ENCODE measurements at regions not wholly inside any gene's neighbourhood (a gene's known extent, or its start where the extent isn't known, plus 50 kb on each side); places are given as distances from the start of the nearest gene placed in this dataset.

- no peak for DNase-seq
Measured at GRCh38 chr2:120957905-120958304, 222.2 kb downstream of the GLI2 start.

DNA sequence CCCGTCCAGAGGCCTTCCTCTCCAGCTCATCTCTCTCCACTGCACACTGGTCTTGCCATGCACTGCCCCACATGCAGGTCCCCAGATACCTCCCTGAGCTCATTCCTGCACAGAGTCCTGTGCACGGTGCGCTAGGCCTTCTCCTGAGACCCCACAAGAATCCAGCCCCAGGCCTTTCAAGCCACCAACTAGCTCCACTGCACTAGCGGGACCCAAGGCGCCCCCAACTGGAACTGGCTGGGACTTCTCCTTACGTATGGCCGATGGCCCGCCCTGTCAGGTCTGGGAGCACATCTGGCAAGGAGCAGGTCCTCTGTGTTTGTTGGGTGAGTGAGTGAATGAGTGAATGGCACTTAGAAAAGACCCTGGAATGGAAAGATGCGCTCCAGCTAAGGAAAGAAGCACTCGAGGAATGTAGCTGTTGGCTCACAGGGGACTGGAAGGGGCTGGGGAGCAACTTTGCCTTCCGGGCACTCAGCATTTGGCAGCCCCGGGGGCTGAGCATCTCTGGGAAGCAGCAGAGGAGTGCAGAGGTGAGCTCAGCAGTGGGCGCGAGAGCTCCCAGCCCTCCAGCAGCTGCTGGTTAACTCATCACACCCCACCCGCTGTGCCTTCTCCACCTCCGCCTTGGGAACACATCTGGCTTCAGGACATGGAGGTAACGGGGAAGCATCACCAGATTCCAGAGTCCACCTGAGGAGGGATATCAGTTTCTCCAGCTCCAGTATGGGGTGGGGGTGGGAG, 223.1 kb downstream of the GLI2 start:
- DNase-seq, result no peak

DNA sequence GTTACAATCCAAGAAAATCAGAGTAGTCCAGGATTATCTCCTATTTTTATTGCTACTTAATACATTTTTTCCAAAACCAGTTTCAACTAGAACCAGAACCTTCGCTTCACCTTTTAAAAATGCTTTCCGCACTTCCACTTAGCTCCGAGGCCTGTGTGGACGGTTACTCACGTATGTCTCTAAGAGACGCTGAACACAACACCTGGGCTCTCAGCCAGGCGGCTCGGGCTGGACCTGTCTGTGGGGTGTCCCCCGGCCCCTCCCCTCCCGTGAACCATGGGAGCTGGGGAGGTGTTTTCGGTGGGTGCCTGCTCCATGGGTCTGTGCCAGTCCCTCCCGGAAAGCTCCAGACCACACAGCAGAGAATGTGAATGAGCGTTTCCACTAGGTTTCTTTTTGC, 223.8 kb downstream of the GLI2 start:
- DNase-seq, result no peak

DNA sequence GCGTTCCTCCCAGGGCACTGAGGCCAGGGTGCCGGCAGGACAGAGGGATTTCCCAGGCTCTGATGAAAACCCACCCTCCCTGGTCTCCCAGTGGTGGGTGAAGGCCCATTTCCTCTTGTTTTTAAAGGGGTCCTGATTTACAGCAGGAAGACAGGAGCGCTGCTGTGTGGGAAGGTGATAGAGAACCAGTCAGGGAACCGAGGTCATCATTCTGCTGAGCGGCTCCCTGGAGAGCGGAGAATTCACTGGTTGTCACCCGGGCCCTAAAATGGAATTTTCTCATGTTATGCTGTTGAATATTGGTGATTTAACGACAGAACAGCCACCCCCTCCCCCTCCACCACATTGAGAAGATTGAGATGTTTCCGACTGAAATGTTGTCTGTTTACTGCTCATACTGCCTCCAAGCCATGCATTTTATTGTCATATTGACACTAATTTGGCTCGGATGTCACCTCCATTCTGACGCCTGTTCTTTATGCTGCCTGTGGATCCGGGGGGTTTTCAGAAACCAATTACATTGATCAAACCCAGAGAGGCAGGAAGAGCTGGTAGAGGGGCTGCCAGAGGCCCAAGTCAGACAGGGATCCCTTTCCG, 225.2 kb downstream of the GLI2 start:
- no peak for DNase-seq

GRCh38 chr2:120961396-120961795, 225.7 kb downstream of the GLI2 start:
- DNase-seq, result no peak

DNA sequence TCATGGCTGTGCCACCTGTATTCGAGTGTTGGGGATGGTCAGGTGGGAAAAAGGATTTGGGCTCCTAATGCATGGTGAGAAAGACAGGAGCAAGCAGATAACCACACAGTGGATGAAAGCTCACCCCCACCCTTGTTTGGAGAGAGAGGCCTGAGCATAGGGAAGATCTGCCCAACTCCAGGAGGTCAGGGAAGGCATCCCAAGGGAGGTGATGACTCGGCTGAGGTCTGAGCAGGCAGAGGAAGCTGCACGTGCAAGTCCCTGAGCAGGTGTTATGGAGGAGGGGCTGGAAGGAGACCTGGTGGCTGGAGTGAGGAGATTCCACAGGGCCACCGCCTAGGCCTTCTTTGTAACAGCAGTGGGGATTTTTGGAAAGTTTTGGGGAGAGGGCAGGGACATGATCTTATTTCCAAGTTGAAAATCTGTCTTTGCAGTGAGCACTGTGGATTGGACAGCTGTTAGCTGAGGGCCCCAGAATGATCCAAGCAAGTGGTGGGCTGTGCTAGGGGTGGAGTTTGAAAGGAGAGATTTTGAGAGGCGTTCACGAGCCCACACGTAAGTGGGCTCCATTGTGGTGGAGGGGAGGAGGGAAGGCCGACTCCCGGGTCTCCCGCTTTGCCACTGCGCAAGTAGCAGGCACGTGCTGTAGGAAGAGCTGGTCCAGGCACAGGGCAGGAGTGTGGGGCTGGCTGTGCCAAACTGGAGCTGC, 228.5 kb downstream of the GLI2 start:
- DNase-seq, result no peak

- DNase-seq, result no peak
Measured at GRCh38 chr2:120964819-120965218, 229.2 kb downstream of the GLI2 start.

- DNase-seq, result no peak
Measured at GRCh38 chr2:120966510-120967254, 231.0 kb downstream of the GLI2 start.

DNA sequence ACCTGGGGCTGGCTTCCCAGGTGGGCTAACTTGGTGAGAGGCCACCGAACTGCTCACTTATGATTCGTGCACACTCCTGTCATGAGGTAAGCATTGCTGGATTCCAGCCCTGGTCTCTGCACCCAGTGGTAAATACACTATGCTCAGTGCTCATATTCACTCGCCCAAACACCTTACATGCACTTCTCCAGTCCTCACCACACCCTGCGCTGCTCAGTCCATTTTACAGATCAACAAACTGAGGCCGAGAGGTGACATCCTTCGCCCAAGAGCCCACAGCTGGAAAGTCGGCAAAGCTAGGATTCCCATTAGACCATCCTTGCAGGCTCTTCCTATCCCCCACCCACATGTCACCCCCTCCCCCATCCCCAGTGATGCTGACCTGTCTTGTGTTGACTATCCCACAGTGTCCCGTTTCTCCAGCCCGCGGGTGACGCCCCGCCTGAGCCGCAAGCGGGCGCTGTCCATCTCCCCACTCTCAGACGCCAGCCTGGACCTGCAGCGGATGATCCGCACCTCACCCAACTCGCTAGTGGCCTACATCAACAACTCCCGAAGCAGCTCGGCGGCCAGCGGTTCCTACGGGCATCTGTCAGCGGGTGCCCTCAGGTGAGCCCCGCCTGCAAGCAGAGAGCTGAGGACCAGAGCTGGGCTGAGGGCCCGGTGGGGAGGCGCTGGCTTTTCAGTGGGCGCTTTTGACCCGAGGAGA, 232.8 kb downstream of the GLI2 start:
- DNase-seq, result no peak

- DNase-seq, result no peak
Measured at GRCh38 chr2:120969613-120970355, 234.1 kb downstream of the GLI2 start.

- DNase-seq, result no peak
Measured at GRCh38 chr2:120971866-120972265, 236.2 kb downstream of the GLI2 start.

DNA sequence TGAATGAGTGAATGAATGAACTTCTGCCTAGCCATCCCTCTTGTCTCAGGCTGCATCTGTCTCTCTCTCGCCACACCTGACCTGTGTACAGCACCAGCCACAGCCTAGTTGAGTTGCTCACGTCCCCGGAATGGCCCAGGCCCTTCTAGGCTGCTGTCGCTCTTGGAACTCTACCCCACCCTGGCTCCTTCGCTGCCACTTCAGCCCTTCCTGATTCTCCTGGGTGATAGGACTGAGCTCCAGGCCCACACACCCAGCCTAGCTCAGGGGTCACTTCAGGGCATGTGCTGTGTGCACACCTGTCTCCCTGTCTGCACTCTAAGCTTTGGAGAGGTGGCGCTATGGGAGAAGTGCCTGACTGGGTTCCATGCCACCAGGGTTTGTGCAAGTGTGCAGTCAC, 236.6 kb downstream of the GLI2 start:
- no peak for DNase-seq

DNA sequence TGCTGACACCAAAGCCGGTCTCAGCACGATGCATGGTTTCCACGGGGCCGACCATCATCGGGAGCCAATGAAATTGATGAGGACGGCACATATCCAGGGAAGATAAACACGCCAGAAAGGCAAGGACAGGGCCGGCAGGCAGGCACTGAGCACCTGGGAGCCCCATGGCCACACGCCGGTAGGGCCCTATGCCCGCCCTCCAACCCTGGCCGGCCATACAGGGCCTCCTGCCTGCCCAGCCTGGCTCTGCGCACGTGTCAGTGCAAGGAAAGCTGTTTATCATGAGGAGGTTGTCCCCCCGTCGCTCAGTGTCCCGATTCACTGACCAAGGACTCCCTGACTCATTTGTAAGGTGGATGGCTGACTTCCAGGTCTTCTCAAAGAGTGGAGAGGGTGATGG, 237.5 kb downstream of the GLI2 start:
- DNase-seq, result no peak

DNA sequence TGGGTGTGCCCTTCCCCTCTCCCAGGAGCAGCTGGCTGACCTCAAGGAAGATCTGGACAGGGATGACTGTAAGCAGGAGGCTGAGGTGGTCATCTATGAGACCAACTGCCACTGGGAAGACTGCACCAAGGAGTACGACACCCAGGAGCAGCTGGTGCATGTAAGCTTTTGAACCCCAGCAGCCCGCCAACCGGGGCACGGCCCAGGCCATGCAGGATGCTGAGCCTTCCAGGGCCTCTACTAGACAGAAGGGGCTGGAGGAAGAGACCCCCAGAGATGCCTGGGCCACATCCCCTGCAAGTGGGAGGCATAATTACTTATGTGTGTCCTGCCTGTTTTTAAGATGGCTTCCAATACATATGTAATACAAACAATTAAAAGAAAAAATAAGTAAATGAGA, 239.3 kb downstream of the GLI2 start:
- no peak for DNase-seq

GRCh38 chr2:120976501-120977307, 241.0 kb downstream of the GLI2 start:
- no peak for DNase-seq

- no peak for DNase-seq
Measured at GRCh38 chr2:120977582-120978358, 242.1 kb downstream of the GLI2 start.

- no peak for DNase-seq
Measured at GRCh38 chr2:120978359-120979050, 242.8 kb downstream of the GLI2 start.

- DNase-seq, result no peak
Measured at GRCh38 chr2:120979398-120979797, 243.7 kb downstream of the GLI2 start.

GRCh38 chr2:120979921-120980320, 244.3 kb downstream of the GLI2 start:
- DNase-seq, result no peak

DNA sequence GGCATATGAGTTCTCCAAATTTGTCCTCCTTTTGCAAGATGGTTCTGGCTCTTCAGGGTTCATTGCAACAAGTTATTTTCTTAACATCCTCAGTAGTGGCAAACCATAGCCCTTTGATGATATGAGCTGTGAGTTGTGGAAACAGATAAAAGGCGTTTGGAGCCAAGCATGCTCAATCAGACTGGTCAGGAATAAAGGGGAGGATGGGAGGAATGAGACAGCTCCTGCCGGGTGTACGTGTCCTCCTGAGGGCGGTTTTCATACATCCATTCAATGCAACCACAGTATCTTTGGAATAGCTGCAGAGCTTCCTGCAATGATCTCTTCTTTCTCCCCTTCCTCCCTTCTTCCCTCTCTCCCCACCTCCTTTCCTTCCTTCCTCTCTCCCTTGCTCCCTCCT, 245.8 kb downstream of the GLI2 start:
- DNase-seq, result no peak
